ENCODE measurements at regions not wholly inside any gene's neighbourhood (a gene's known extent, or its start where the extent isn't known, plus 50 kb on each side); places are given as distances from the start of the nearest gene placed in this dataset.
"Not testable (repeated sequence)": the region's sequence is repeated elsewhere in the genome, so short reads cannot be mapped to it uniquely, and the experiment has no call there.

GRCh38 chr6:1170794-1171193, 141.1 kb upstream of the FOXQ1 start:
- Histone ChIP-seq H3K27me3 (ENCODE audit: control insufficient read depth, insufficient read depth, low read length) (no peaks in the 10 kb centered on the region), H3K36me3 (replicated peaks; ENCODE audit: control insufficient read depth, insufficient read depth, low read length) (no peaks in the 10 kb centered on the region), H3K4me3 (ENCODE audit: insufficient read depth, low read depth, low read length) (no peak overlapping the region)
- no peak for DNase-seq

GRCh38 chr6:1164600-1164999, 147.3 kb upstream of the FOXQ1 start:
- H3K27me3 ChIP-seq (ENCODE audit: control insufficient read depth, insufficient read depth, low read length) = no peaks in the 10 kb centered on the region
- DNase-seq = no peak

GRCh38 chr6:1163501-1163900, 148.4 kb upstream of the FOXQ1 start:
- H3K27me3 ChIP-seq (ENCODE audit: control insufficient read depth, insufficient read depth, low read length) = no peaks in the 10 kb centered on the region
- no peaks in the 10 kb centered on the region for H3K36me3 ChIP-seq (replicated peaks; ENCODE audit: control insufficient read depth, insufficient read depth, low read length)
- DNase-seq = no peak
- H3K4me3 ChIP-seq (ENCODE audit: insufficient read depth, low read depth, low read length) = no peak overlapping the region

More at GRCh38 chr6:1164600-1164999, 147.3 kb upstream of the FOXQ1 start:
- Histone ChIP-seq H3K4me3 (ENCODE audit: insufficient read depth, low read depth, low read length) (no peak overlapping the region), H3K36me3 (replicated peaks; ENCODE audit: control insufficient read depth, insufficient read depth, low read length) (no peaks in the 10 kb centered on the region)

GRCh38 chr6:1162367-1163275, 149.3 kb upstream of the FOXQ1 start:
- DNase-seq = no peak
- Histone ChIP-seq H3K27me3 (ENCODE audit: control insufficient read depth, insufficient read depth, low read length) (no peaks in the 10 kb centered on the region), H3K4me3 (ENCODE audit: insufficient read depth, low read depth, low read length) (no peak overlapping the region)

DNA sequence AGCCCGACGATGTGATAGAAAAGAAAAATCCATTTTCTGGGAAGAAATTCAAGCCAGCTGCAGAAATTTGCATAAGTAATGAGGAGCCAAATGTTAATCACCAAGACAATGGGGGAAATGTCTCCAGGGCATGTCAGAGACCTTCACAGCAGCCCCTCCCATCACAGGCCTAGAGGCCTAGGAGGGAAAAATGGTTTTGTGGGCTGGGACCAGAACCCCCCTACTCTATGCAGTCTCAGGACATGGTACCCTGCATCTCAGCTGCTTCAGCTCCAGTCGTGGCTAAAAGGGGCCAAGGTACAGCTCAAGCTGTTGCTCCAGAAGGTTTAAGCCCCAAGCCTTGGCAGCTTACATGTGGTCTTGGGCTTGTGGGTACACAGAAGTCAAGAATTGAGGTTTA, 155.5 kb upstream of the FOXQ1 start:
- H3K36me3 ChIP-seq (replicated peaks; ENCODE audit: control insufficient read depth, insufficient read depth, low read length); H3K4me3 ChIP-seq (ENCODE audit: insufficient read depth, low read depth, low read length); DNase-seq; H3K27me3 ChIP-seq (ENCODE audit: control insufficient read depth, insufficient read depth, low read length): not testable (repeated sequence)

More at GRCh38 chr6:1162367-1163275, 149.3 kb upstream of the FOXQ1 start:
- no peaks in the 10 kb centered on the region for H3K36me3 ChIP-seq (replicated peaks; ENCODE audit: control insufficient read depth, insufficient read depth, low read length)

- no peak for DNase-seq
- no peaks in the 10 kb centered on the region for H3K27me3 ChIP-seq (ENCODE audit: control insufficient read depth, insufficient read depth, low read length)
- H3K4me3 ChIP-seq (ENCODE audit: insufficient read depth, low read depth, low read length) = no peak overlapping the region
- no peaks in the 10 kb centered on the region for H3K36me3 ChIP-seq (replicated peaks; ENCODE audit: control insufficient read depth, insufficient read depth, low read length)
These were observed 158.1 kb upstream of the FOXQ1 start for GRCh38 chr6:1153696-1154245.

DNA sequence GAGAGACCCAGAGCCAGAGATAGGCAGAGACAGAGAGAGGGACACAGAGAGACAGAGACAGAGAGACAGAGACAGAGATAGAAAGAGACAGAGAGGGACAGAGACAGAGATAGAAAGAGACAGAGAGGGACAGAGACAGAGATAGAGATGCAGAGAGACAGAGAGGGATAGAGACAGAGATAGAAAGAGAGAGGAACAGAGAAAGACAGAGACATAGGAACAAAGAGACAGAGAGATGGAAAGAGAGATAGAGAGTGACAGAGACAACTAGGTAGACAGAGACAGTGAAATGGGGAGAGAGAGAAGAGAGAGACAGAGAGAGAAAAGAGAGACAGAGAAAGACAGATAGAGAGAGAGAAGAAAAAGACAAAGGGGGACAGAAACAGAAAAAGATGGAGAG, 165.4 kb upstream of the FOXQ1 start:
- H3K27me3 ChIP-seq (ENCODE audit: control insufficient read depth, insufficient read depth, low read length) = no peaks in the 10 kb centered on the region
- no peak overlapping the region for H3K4me3 ChIP-seq (ENCODE audit: insufficient read depth, low read depth, low read length)
- no peaks in the 10 kb centered on the region for H3K36me3 ChIP-seq (replicated peaks; ENCODE audit: control insufficient read depth, insufficient read depth, low read length)
- DNase-seq = no peak

DNA sequence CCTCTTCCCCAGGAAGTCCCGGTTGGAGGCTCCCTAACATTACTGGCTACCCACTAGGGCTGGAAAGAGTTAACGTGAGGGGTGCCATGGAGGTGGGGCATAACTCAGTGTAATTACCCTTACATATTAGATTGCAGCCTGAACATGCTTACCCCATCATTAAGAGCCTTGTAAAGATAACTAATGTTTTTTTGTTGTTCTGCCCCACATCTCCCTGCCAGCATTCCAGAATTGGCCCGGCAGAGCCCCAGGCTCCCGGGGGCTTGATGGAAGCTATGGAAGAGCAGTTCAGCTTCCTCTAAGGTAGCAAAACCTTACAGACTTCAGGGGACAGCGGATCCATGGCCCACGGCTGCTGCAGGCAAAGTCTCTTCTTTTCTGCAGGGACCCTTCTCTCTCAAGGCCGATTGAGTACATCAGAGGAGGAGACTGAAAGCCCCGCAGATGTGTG, 166.1 kb upstream of the FOXQ1 start:
- Histone ChIP-seq H3K36me3 (replicated peaks; ENCODE audit: control insufficient read depth, insufficient read depth, low read length) (no peaks in the 10 kb centered on the region), H3K27me3 (ENCODE audit: control insufficient read depth, insufficient read depth, low read length) (no peaks in the 10 kb centered on the region), H3K4me3 (ENCODE audit: insufficient read depth, low read depth, low read length) (no peak overlapping the region)
- DNase-seq = no peak

- Histone ChIP-seq H3K27me3 (ENCODE audit: control insufficient read depth, insufficient read depth, low read length) (no peaks in the 10 kb centered on the region), H3K4me3 (ENCODE audit: insufficient read depth, low read depth, low read length) (no peak overlapping the region), H3K36me3 (replicated peaks; ENCODE audit: control insufficient read depth, insufficient read depth, low read length) (no peaks in the 10 kb centered on the region)
- no peak for DNase-seq
These were observed 166.8 kb upstream of the FOXQ1 start for GRCh38 chr6:1144842-1145767.

GRCh38 chr6:1143655-1144054, 168.2 kb upstream of the FOXQ1 start:
- DNase-seq = no peak
- Histone ChIP-seq H3K27me3 (ENCODE audit: control insufficient read depth, insufficient read depth, low read length) (no peaks in the 10 kb centered on the region), H3K4me3 (ENCODE audit: insufficient read depth, low read depth, low read length) (no peak overlapping the region), H3K36me3 (replicated peaks; ENCODE audit: control insufficient read depth, insufficient read depth, low read length) (no peaks in the 10 kb centered on the region)

- Histone ChIP-seq H3K4me3 (ENCODE audit: insufficient read depth, low read depth, low read length) (no peak overlapping the region), H3K27me3 (ENCODE audit: control insufficient read depth, insufficient read depth, low read length) (no peaks in the 10 kb centered on the region), H3K36me3 (replicated peaks; ENCODE audit: control insufficient read depth, insufficient read depth, low read length) (no peaks in the 10 kb centered on the region)
- no peak for DNase-seq
These were observed 172.6 kb upstream of the FOXQ1 start for GRCh38 chr6:1139155-1139890.

DNA sequence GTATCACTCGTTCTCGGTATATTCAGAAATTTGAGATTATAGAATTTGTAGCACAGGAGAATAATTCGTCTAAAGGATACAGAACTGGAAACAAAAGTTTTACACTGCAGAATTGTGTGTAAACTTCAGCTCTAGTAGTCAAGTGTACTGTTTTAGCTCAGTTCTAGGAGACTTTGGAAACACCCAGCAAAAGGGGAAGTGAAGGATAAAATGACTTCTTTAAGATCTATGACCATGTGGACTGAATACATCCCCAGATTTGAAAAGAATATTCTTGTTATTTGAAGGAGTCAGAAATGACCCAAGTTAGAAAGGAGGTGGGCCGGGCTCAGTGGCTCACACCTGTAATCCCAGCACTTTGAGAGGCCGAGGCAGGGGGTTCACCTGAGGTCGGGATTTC, 174.0 kb upstream of the FOXQ1 start:
- Histone ChIP-seq H3K4me3 (ENCODE audit: insufficient read depth, low read depth, low read length) (no peak overlapping the region), H3K27me3 (ENCODE audit: control insufficient read depth, insufficient read depth, low read length) (no peaks in the 10 kb centered on the region), H3K36me3 (replicated peaks; ENCODE audit: control insufficient read depth, insufficient read depth, low read length) (no peaks in the 10 kb centered on the region)
- no peak for DNase-seq

DNA sequence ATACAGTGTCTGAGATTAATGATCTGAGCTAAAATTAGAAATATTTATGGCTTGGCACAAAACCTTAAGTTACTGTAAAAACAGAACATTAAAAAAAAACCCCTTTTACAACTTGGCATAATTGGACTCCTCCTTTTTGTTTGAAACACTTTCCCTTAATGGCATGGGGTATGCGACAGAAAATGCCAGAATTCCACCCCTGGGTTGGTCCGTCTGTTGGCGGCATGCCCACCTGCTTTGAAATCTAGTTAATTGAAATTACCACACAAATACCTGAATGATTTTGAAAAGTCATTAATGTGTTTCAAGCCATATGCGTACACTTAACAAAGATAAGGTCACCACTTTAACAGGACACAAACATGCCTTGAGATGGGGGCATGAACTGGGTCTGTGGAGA, 175.1 kb upstream of the FOXQ1 start:
- DNase-seq = no peak
- H3K36me3 ChIP-seq (replicated peaks; ENCODE audit: control insufficient read depth, insufficient read depth, low read length) = no peaks in the 10 kb centered on the region
- no peaks in the 10 kb centered on the region for H3K27me3 ChIP-seq (ENCODE audit: control insufficient read depth, insufficient read depth, low read length)
- no peak overlapping the region for H3K4me3 ChIP-seq (ENCODE audit: insufficient read depth, low read depth, low read length)

DNA sequence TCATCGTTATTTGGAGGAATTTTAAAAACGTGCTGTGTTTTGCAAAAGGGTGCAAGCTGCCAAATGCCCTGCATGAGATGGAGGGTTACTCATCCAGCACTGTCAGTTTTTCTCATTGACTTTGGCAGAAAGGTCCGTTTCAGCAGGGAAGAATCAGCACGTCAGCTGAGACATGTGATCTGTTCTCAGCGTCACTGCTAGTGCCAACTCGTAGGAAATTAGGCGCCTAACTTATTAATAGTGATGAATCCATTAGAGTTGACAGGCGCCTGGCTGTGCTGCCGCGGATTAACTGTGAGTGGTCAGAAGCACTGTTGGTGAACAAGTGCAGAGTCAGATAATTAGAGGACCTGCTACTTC, 175.5 kb upstream of the FOXQ1 start:
- Histone ChIP-seq H3K4me3 (ENCODE audit: insufficient read depth, low read depth, low read length) (no peak overlapping the region), H3K36me3 (replicated peaks; ENCODE audit: control insufficient read depth, insufficient read depth, low read length) (no peaks in the 10 kb centered on the region), H3K27me3 (ENCODE audit: control insufficient read depth, insufficient read depth, low read length) (no peaks in the 10 kb centered on the region)
- no peak for DNase-seq

Measured in H7 (cell line).